PC-3 (cell line): ENCODE measurements at regions not wholly inside any gene's neighbourhood (a gene's known extent, or its start where the extent isn't known, plus 50 kb on each side); places are given as distances from the start of the nearest gene placed in this dataset.

Experiments
- ATAC-seq: fragments of 200-7000 bp; cut with Tn5 transposase; 2 replicates; pipeline ENCODE4 v1.9.1; 2020; ENCODE audit warnings: mild to moderate bottlenecking, moderate library complexity
- BruUV-seq: library from RNA; stranded (reverse); fragments of 400-500 nt; replicated peaks from 2 replicates; lab custom pipeline; 2021; lab: Mats Ljungman, UMichigan
- CTCF ChIA-PET: fragments of 300-600 bp; sonication (Branson Sonifier 250); formaldehyde crosslinking; loops from one replicate; lab custom pipeline; 2022; ENCODE audit warnings: antibody characterized with exemption; lab: Charles Lee
- POLR2A ChIA-PET: fragments of 300-600 bp; sonication (Branson Sonifier 250); formaldehyde crosslinking; loops from one replicate; lab custom pipeline; 2022; ENCODE audit warnings: antibody characterized with exemption; ENCODE audit not compliant: unreplicated experiment; lab: Charles Lee
- DNase-seq: peaks from one replicate; pipeline ENCODE4 v3.0.0-alpha.2; 2015
- H2AFZ ChIP-seq: fragments of 300-600 bp; sonication (generic); 2 replicates; pipeline ENCODE4 v1.6.0; 2016; ENCODE audit warnings: antibody characterized with exemption, low read length
- H3F3A ChIP-seq: fragments of 300-600 bp; sonication (generic); one replicate; pipeline ENCODE4 v1.6.0; 2017; ENCODE audit warnings: antibody characterized with exemption, low read length, control low read depth, mild to moderate bottlenecking; ENCODE audit not compliant: unreplicated experiment
- H3K27ac ChIP-seq: fragments of 300-600 bp; sonication (generic); 2 replicates; pipeline ENCODE4 v1.5.1; 2016; ENCODE audit warnings: mild to moderate bottlenecking, low read length
- H3K27me3 ChIP-seq: fragments of 300-600 bp; sonication (generic); 2 replicates; pipeline ENCODE4 v1.6.1; 2016; ENCODE audit warnings: low read length, mixed read lengths
- H3K36me3 ChIP-seq: fragments of 300-600 bp; sonication (generic); 2 replicates; pipeline ENCODE4 v1.6.1; 2016; ENCODE audit warnings: low read depth, mixed run types, low read length, mixed read lengths
- H3K4me1 ChIP-seq: fragments of 300-600 bp; sonication (generic); 2 replicates; pipeline ENCODE4 v1.5.1; 2016; ENCODE audit warnings: low read length; ENCODE audit not compliant: insufficient read depth
- H3K4me2 ChIP-seq: fragments of 300-600 bp; sonication (generic); 2 replicates; pipeline ENCODE4 v1.6.0; 2016; ENCODE audit warnings: low read length
- H3K4me3 ChIP-seq: fragments of 300-600 bp; sonication (generic); 2 replicates; pipeline ENCODE4 v1.5.1; 2016; ENCODE audit warnings: mild to moderate bottlenecking, low read length, mixed read lengths
- H3K79me2 ChIP-seq: fragments of 300-600 bp; sonication (generic); 2 replicates; pipeline ENCODE4 v1.6.1; 2017; ENCODE audit warnings: low read length, mixed read lengths
- H3K9ac ChIP-seq: fragments of 300-600 bp; sonication (generic); 2 replicates; pipeline ENCODE4 v1.6.0; 2016; ENCODE audit warnings: mild to moderate bottlenecking, low read length
- H3K9me2 ChIP-seq: fragments of 300-600 bp; sonication (generic); replicated peaks from 2 replicates; pipeline ENCODE4 v1.6.1; 2016; ENCODE audit warnings: mixed run types, low read length, mixed read lengths
- H3K9me3 ChIP-seq: fragments of 300-600 bp; sonication (generic); 2 replicates; pipeline ENCODE4 v1.6.1; 2016; ENCODE audit warnings: low read length, mixed read lengths
- H4K20me1 ChIP-seq: fragments of 300-600 bp; sonication (generic); 2 replicates; pipeline ENCODE4 v1.6.1; 2016; ENCODE audit warnings: low read length, mixed read lengths
- CTCF ChIP-seq: fragments of 300-600 bp; sonication (generic); conservative IDR thresholded peaks from 2 replicates; pipeline ENCODE4 v1.5.1; 2017; ENCODE audit warnings: antibody characterized with exemption, low read depth, mild to moderate bottlenecking, low read length
- EZH2 ChIP-seq: fragments of 300-600 bp; sonication (generic); IDR thresholded peaks from one replicate; pipeline ENCODE4 v1.6.1; 2017; ENCODE audit warnings: antibody characterized with exemption, mild to moderate bottlenecking, low read length; ENCODE audit not compliant: unreplicated experiment
- EZH2phosphoT487 ChIP-seq: fragments of 300-600 bp; sonication (generic); IDR thresholded peaks from 2 replicates; pipeline ENCODE4 v1.6.1; 2018; ENCODE audit warnings: mild to moderate bottlenecking, antibody characterized with exemption, low read length, borderline replicate concordance
- intact Hi-C: fragments of 100-400 bp; cut with micrococcal nuclease; formaldehyde crosslinking; loops from 2 replicates; pipeline ENCODE4 v1.9.0; 2023

GRCh38 chr2:10235099-10235908 lies 67.4 kb upstream of the HPCAL1 start:
- no peaks in the 10 kb centered on the region for H3K79me2 ChIP-seq
- CTCF ChIA-PET: no interaction called here
- BruUV-seq: no TSS peak
- no peak overlapping the region for H3K9ac ChIP-seq
- POLR2A ChIA-PET: no interaction called here
- no peaks in the 10 kb centered on the region for H3K9me3 ChIP-seq
- no peak overlapping the region for H3K27ac ChIP-seq
- no peaks in the 10 kb centered on the region for H4K20me1 ChIP-seq
- no peaks in the 10 kb centered on the region for H3K27me3 ChIP-seq
- no peaks in the 10 kb centered on the region for H3K36me3 ChIP-seq
- intact Hi-C loops: no loop called here
- no peaks in the 10 kb centered on the region for H3K9me2 ChIP-seq
- no peak overlapping the region for H3K4me2 ChIP-seq
- no peak overlapping the region for H3K4me3 ChIP-seq
- no peak overlapping the region for H2AFZ ChIP-seq
- TF ChIP-seq EZH2phosphoT487 (no peak), CTCF (no peak), EZH2 (no peak)
- ATAC-seq (no peak), DNase-seq (no peak)
- no peaks in the 10 kb centered on the region for H3K4me1 ChIP-seq
- H3F3A ChIP-seq: no peaks in the 10 kb centered on the region

- H3K4me3 ChIP-seq: no peak overlapping the region
- H3K9me3 ChIP-seq: no peaks in the 10 kb centered on the region
- POLR2A ChIA-PET: interaction anchor here (0.7 kb wide), 1 partner anchor 861 kb away, joined by 4 read pairs; no protein-coding TSS in a partner anchor
- no TSS peak for BruUV-seq
- no peak overlapping the region for H3K9ac ChIP-seq
- H3K27me3 ChIP-seq: no peaks in the 10 kb centered on the region
- no peak for ATAC-seq
- no peaks in the 10 kb centered on the region for H3K36me3 ChIP-seq
- no peak overlapping the region for H2AFZ ChIP-seq
- H3K79me2 ChIP-seq: no peaks in the 10 kb centered on the region
- H3K27ac ChIP-seq: no peak overlapping the region
- intact Hi-C loops: no loop called here
- no peaks in the 10 kb centered on the region for H3F3A ChIP-seq
- H3K4me2 ChIP-seq: no peak overlapping the region
- no peak for DNase-seq
- TF ChIP-seq EZH2phosphoT487 (no peak), CTCF (no peak), EZH2 (no peak)
- H4K20me1 ChIP-seq: no peaks in the 10 kb centered on the region
- CTCF ChIA-PET: no interaction called here
- no peaks in the 10 kb centered on the region for H3K9me2 ChIP-seq
- no peaks in the 10 kb centered on the region for H3K4me1 ChIP-seq
Measured at GRCh38 chr2:10235909-10236550, 66.7 kb upstream of the HPCAL1 start.
